Right ventricle myocardium superior (tissue), 1 donor: ENCODE measurements at regions not wholly inside any gene's neighbourhood (a gene's known extent, or its start where the extent isn't known, plus 50 kb on each side); places are given as distances from the start of the nearest gene placed in this dataset.

Experiments
- ATAC-seq: fragments of 200-7000 bp; cut with Tn5 transposase; one replicate; pipeline ENCODE4 v1.9.1; 2020; ENCODE audit warnings: mild to moderate bottlenecking; ENCODE audit not compliant: poor library complexity
- DNase-seq: peaks from one replicate; pipeline ENCODE4 v3.0.0-alpha.2; 2020
- intact Hi-C: fragments of 100-400 bp; cut with DNase I; formaldehyde crosslinking; loops from one replicate; pipeline ENCODE4 v1.11.2; 2022
- donor health status: DM: no; HTN: yes; CAD: no; lungs with severe emphysema.

GRCh38 chr3:106183762-106184391 is 315.1 kb upstream of the CBLB start:
- intact Hi-C loops = no loop called here
- DNase-seq = no peak
- no peak for ATAC-seq

GRCh38 chr3:106184540-106185457 is 316.0 kb upstream of the CBLB start:
- intact Hi-C loops = no loop called here
- no peak for DNase-seq
- ATAC-seq = no peak

DNA sequence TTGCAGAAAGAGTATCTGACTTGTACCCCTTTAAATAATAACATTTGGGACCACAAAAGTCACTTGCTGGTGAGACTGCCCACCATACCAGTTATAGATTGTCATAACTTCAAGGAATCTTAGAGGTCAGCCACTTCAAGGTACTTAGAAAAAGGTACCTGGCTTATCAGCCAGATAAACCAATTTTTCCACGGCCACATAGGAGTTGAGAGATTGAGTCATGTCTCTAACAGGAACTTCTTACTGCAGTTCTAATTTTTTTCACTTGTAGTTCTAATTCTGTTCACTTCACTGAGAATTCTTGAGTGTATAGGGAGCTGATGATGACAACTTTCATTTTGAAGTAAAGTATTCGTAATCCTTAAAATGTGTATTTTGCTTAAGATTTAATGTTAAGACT is 317.1 kb upstream of the CBLB start:
- intact Hi-C loops = no loop called here
- no peak for DNase-seq
- ATAC-seq = no peak

- DNase-seq (no peak), ATAC-seq (no peak)
- intact Hi-C loops = no loop called here
Measured at GRCh38 chr3:106190296-106190695, 321.5 kb upstream of the CBLB start.

DNA sequence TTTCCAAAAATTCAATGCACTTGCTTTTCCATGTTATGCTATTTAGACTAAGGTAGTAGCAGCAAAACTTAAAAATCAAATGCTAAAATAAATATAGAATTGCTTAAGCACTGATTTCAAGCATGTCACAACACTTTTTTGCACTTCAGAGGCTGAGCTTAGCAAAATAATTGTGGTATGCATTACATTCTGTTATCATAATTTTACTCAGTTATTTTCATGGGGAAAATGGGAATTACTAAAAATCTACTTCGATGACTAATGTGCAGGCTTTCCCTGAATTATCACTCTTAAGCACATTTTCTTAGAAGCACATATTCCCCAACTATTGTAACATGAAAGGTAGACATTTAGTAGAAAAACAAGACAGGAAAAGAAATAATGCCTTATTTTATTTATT is 322.4 kb upstream of the CBLB start:
- no peak for ATAC-seq
- intact Hi-C loops = no loop called here
- DNase-seq = no peak

GRCh38 chr3:106191913-106192312 is 323.1 kb upstream of the CBLB start:
- intact Hi-C loops = no loop called here
- no peak for ATAC-seq
- DNase-seq = no peak

- DNase-seq (no peak), ATAC-seq (no peak)
- intact Hi-C loops = no loop called here
Measured at GRCh38 chr3:106193876-106194275, 325.1 kb upstream of the CBLB start.

DNA sequence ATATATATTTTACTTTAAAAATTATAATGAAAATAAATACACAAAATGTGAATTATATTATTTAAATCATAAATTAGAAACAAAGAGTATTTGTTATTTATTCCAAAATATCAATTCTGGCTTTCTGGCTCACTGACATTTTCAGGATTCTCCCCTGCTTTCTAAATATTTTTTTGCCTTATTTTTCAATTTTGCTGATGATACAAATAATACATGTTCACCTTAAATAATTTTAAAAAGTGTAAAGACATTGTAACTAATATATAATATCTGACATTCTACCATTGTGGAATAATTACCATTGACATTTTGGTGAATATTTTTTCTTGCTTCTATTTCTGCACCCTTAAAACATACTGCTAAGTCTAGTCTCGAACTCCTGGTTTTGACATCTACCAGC is 325.9 kb upstream of the CBLB start:
- DNase-seq (no peak), ATAC-seq (no peak)
- intact Hi-C loops = no loop called here

GRCh38 chr3:106197532-106198194 is 328.9 kb upstream of the CBLB start:
- no peak for ATAC-seq
- intact Hi-C loops = no loop called here
- DNase-seq = no peak

- no peak for ATAC-seq
- intact Hi-C loops = no loop called here
- no peak for DNase-seq
Measured at GRCh38 chr3:106204160-106204868, 335.5 kb upstream of the CBLB start.

DNA sequence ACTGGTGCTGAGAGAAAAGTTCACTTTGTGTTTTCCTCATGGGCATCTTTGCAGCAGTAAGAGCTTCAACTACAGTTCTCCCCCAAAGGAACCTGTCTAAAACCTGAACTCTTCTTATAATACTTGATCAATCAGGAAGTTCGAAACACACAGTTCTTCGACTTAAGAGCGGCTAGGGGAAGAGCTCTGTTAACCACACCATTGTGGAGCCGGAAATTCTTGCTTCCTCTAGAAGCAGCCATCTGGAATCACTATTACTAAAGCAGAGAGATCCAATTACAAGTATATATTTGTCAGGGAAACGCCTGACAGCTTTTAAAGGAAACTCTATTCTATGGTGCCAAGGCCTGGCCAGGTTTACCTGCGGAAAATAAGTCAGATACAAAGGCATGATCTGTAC is 337.3 kb upstream of the CBLB start:
- DNase-seq = no peak
- ATAC-seq = peak; percentile 51
- intact Hi-C loops = no loop called here

GRCh38 chr3:106206613-106207012 is 337.8 kb upstream of the CBLB start:
- no peak for ATAC-seq
- intact Hi-C loops = no loop called here
- no peak for DNase-seq

DNA sequence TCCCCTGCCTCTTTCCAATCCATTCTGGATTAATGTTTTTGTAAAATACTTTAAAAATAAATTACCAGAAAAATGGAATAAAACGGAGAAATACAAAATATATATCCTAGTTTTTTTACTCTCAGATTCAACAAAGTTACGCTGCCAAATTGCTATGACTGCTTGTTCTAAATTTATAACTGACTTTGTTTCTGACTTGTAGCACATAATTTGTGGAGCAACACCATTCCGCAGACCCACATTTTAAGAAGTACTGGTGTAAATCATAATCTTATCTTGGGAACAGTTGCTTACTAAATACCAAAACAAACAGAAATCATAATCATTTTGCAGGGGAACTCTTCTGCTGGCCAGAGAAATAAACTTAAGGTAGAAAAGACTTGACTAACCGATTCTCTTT is 339.4 kb upstream of the CBLB start:
- ATAC-seq (peak; percentile 36), DNase-seq (no peak)
- intact Hi-C loops = no loop called here

- DNase-seq = no peak
- intact Hi-C loops = no loop called here
- ATAC-seq = peak; percentile 80
Measured at GRCh38 chr3:106208967-106209366, 340.2 kb upstream of the CBLB start.

- no peak for ATAC-seq
Measured at GRCh38 chr3:106209482-106209881, 340.7 kb upstream of the CBLB start.

DNA sequence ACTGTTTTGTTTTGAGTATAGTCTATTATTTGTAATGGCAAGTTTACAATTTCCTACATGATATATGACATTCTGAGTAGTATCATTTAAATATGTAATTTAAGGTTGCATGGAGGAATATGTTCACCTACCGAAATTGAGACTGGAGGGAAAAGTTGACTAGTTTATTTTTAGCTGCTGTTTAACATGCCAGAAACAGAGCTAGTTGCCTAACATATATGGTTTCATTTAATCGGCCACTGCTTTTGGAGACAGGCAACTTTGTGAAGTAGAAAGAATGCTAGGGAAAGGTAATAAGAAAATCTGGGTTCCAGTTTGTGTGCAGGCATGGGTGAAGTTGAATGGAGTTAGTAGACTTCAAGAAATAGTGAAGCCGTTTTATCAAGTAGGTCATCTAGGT is 342.1 kb upstream of the CBLB start:
- no peak for DNase-seq
- no peak for ATAC-seq
- intact Hi-C loops = no loop called here

More at GRCh38 chr3:106209482-106209881, 340.7 kb upstream of the CBLB start:
- intact Hi-C loops = no loop called here
- no peak for DNase-seq

GRCh38 chr3:106212665-106213222 is 343.9 kb upstream of the CBLB start:
- ATAC-seq (no peak), DNase-seq (no peak)
- intact Hi-C loops = no loop called here

DNA sequence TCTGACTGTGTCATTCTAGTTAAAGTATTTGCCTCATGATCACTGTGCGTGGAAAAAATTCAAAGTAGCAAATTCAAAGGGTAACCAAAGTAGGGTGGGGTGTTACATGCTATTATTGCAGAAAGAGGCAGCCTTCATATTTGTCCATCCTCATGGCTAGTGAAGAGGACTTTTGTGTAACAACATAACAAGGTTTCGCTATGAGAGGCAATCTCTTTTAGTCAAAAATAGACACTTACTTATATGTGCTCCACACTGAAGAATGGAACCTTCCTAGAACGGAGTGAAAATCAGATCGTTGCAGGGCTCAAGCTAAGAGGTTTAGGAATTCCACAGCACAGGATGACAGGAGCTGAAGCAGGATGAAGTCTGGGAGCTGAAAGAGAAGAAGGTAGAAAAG is 345.1 kb upstream of the CBLB start:
- intact Hi-C loops = no loop called here
- no peak for ATAC-seq
- DNase-seq = no peak

GRCh38 chr3:106214641-106215040 is 345.8 kb upstream of the CBLB start:
- ATAC-seq (no peak), DNase-seq (no peak)
- intact Hi-C loops = no loop called here
